Ishikawa (cell line): ENCODE measurements at regions not wholly inside any gene's neighbourhood (a gene's known extent, or its start where the extent isn't known, plus 50 kb on each side); places are given as distances from the start of the nearest gene placed in this dataset.

ENCODE experiments used
- CEBPB ChIP-seq: IDR thresholded peaks from 2 replicates; pipeline ENCODE4 v1.6.1; 2012
- CREB1 ChIP-seq: IDR thresholded peaks from 2 replicates; pipeline ENCODE4 v1.6.1; 2012; ENCODE audit warnings: low read depth
- EGR1 ChIP-seq: IDR thresholded peaks from 2 replicates; pipeline ENCODE4 v1.6.1; 2012
- EP300 ChIP-seq: IDR thresholded peaks from 2 replicates; pipeline ENCODE4 v1.6.1; 2012; ENCODE audit warnings: borderline replicate concordance
- NFIC ChIP-seq: IDR thresholded peaks from 2 replicates; pipeline ENCODE4 v1.6.1; 2012
- RAD21 ChIP-seq: IDR thresholded peaks from 2 replicates; pipeline ENCODE4 v1.6.1; 2012; ENCODE audit warnings: low read depth
- TAF1 ChIP-seq: IDR thresholded peaks from 2 replicates; pipeline ENCODE4 v1.6.1; 2012; ENCODE audit warnings: low read depth, mild to moderate bottlenecking
- TCF12 ChIP-seq: IDR thresholded peaks from 2 replicates; pipeline ENCODE4 v1.6.1; 2012; ENCODE audit warnings: low read depth
- TEAD4 ChIP-seq: IDR thresholded peaks from 2 replicates; pipeline ENCODE4 v1.6.1; 2012
- YY1 ChIP-seq: IDR thresholded peaks from 2 replicates; pipeline ENCODE4 v1.6.1; 2012; ENCODE audit warnings: low read depth
- ZBTB7A ChIP-seq: IDR thresholded peaks from 2 replicates; pipeline ENCODE4 v1.6.1; 2012; ENCODE audit warnings: low read depth
- TF ChIP-seq, protein P1 (sequence below): IDR thresholded peaks from 2 replicates; pipeline ENCODE4 v1.6.1; 2012; ENCODE audit warnings: low read depth, mild to moderate bottlenecking
- TF ChIP-seq, protein P2 (sequence below): IDR thresholded peaks from 2 replicates; pipeline ENCODE4 v1.6.1; 2012
- TF ChIP-seq, protein P3 (sequence below): IDR thresholded peaks from 2 replicates; pipeline ENCODE4 v1.6.1; 2012

DNA sequence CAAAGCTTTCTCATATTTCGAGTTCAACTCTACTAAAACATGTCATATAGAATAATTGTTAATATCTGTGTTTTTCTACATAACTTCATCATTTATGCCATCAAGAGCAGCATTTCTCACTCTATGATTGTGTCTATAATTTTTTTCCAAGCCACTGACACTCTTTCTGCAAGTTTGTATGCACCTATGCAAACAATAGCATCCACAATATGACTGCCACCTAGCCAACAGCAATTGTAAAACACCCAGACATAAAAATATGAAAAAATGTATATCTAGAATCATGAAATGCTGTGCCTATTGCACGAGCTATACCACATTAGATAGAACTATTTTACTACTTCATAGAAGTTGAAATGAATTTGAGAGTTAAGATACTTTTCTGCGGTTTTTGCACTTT, 286.5 kb upstream of the MARCKS start:
- TF ChIP-seq, protein P1, sequence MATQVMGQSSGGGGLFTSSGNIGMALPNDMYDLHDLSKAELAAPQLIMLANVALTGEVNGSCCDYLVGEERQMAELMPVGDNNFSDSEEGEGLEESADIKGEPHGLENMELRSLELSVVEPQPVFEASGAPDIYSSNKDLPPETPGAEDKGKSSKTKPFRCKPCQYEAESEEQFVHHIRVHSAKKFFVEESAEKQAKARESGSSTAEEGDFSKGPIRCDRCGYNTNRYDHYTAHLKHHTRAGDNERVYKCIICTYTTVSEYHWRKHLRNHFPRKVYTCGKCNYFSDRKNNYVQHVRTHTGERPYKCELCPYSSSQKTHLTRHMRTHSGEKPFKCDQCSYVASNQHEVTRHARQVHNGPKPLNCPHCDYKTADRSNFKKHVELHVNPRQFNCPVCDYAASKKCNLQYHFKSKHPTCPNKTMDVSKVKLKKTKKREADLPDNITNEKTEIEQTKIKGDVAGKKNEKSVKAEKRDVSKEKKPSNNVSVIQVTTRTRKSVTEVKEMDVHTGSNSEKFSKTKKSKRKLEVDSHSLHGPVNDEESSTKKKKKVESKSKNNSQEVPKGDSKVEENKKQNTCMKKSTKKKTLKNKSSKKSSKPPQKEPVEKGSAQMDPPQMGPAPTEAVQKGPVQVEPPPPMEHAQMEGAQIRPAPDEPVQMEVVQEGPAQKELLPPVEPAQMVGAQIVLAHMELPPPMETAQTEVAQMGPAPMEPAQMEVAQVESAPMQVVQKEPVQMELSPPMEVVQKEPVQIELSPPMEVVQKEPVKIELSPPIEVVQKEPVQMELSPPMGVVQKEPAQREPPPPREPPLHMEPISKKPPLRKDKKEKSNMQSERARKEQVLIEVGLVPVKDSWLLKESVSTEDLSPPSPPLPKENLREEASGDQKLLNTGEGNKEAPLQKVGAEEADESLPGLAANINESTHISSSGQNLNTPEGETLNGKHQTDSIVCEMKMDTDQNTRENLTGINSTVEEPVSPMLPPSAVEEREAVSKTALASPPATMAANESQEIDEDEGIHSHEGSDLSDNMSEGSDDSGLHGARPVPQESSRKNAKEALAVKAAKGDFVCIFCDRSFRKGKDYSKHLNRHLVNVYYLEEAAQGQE: no peak
- TF ChIP-seq, protein P2, sequence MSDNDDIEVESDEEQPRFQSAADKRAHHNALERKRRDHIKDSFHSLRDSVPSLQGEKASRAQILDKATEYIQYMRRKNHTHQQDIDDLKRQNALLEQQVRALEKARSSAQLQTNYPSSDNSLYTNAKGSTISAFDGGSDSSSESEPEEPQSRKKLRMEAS: no peak
- no peak for TF ChIP-seq ZBTB7A
- TF ChIP-seq TCF12: no peak
- no peak for TF ChIP-seq CEBPB
- TF ChIP-seq NFIC: no peak
- TF ChIP-seq CREB1: no peak
- TF ChIP-seq, protein P3, sequence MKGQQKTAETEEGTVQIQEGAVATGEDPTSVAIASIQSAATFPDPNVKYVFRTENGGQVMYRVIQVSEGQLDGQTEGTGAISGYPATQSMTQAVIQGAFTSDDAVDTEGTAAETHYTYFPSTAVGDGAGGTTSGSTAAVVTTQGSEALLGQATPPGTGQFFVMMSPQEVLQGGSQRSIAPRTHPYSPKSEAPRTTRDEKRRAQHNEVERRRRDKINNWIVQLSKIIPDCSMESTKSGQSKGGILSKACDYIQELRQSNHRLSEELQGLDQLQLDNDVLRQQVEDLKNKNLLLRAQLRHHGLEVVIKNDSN: no peak
- TF ChIP-seq RAD21: 0 out of 2 replicates have a peak, but pooled peaks have one; percentile 25
- no peak for TF ChIP-seq YY1
- TF ChIP-seq TAF1: no peak
- TF ChIP-seq EGR1: no peak
- TF ChIP-seq TEAD4: no peak
- no peak for TF ChIP-seq EP300
